ENCODE measurements at regions not wholly inside any gene's neighbourhood (a gene's known extent, or its start where the extent isn't known, plus 50 kb on each side); places are given as distances from the start of the nearest gene placed in this dataset.

DNA sequence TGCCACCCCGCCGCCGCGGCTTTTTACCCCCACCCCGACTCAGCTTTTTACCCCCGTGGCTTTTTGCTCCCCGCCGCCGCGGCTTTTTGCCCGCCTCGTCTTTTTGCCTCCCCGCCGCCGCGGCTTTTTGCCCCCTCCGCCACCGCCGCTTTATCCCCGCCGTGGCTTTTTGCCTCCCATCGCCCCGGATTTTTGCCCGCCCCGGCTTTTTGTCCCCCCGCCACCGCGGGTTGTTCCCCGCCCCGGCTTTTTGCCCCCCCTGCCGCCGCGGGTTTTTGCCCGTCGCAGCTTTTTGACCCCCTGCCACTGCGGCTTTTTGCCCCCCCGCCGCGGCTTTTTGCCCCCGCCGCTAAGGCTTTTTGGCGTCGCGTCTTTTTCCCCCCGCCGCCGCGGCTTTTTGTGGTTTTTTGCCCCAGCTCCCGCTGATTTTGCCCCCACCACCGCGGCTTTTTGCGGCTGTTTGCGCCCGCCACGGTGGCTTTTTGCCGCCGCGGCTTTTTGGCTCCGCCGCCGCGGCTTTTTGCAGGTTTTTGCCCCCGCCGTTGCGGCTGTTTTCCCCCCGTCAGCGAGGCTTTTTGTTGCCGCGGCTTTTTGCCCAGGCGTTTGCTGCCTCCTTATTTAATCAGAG is 597.2 kb downstream of the GOLGA6L6 start:
- H4K20me1 ChIP-seq (ENCODE audit: insufficient read depth, low read length): no peaks in the 10 kb centered on the region
- POLR2A ChIA-PET (ENCODE audit: unreplicated experiment): no interaction called here
- no peak overlapping the region for H2BK120ac ChIP-seq (ENCODE audit: low read depth, low read length)
- no peak overlapping the region for H3K18ac ChIP-seq (ENCODE audit: low read depth, low read length)
- ATAC-seq (ENCODE audit: low read depth) (no peak), DNase-seq (no peak)
- no peaks in the 10 kb centered on the region for H3K4me1 ChIP-seq (ENCODE audit: control insufficient read depth, insufficient read depth, low read length)
- H2BK20ac ChIP-seq (ENCODE audit: low read depth, low read length): no peak overlapping the region
- H2BK5ac ChIP-seq (ENCODE audit: low read depth, low read length, poor library complexity, severe bottlenecking): no peak overlapping the region
- H3K9ac ChIP-seq (ENCODE audit: low read depth, low read length): no peak overlapping the region
- no peak overlapping the region for H3K56ac ChIP-seq (ENCODE audit: extremely low read depth, insufficient read depth, low read length)
- CTCF ChIA-PET: no interaction called here
- H3K79me1 ChIP-seq (ENCODE audit: low read depth in 1 of 2, low read length in 2 of 2): no peaks in the 10 kb centered on the region
- H2AK5ac ChIP-seq (ENCODE audit: low read depth, low read length): no peak overlapping the region
- H2AFZ ChIP-seq (replicated peaks; ENCODE audit: low read length, poor library complexity): no peak overlapping the region
- no peak overlapping the region for H4K5ac ChIP-seq (ENCODE audit: low read depth, low read length)
- H2AK9ac ChIP-seq (replicated peaks; ENCODE audit: low read depth, low read length, poor library complexity): no peak overlapping the region
- H3K4me2 ChIP-seq (ENCODE audit: low read depth, low read length): no peak overlapping the region
- H2BK15ac ChIP-seq (ENCODE audit: low read depth, low read length): no peak overlapping the region
- no peak overlapping the region for H3K4me3 ChIP-seq (ENCODE audit: insufficient read depth, low read depth, low read length)
- H3K27me3 ChIP-seq (ENCODE audit: control insufficient read depth, insufficient read depth, low read length): no peaks in the 10 kb centered on the region
- no peaks in the 10 kb centered on the region for H3K36me3 ChIP-seq (ENCODE audit: control insufficient read depth, insufficient read depth, low read length)
- H3K9me3 ChIP-seq (ENCODE audit: control insufficient read depth, insufficient read depth, low read length): 0 out of 2 replicates have a peak, but pooled peaks cover 1% of the 10 kb centered on the region
- no peaks in the 10 kb centered on the region for H3K9me1 ChIP-seq (ENCODE audit: insufficient read depth, low read length)
- no peak overlapping the region for H3K14ac ChIP-seq (replicated peaks; ENCODE audit: low read depth, low read length)
- TF ChIP-seq, protein P1, sequence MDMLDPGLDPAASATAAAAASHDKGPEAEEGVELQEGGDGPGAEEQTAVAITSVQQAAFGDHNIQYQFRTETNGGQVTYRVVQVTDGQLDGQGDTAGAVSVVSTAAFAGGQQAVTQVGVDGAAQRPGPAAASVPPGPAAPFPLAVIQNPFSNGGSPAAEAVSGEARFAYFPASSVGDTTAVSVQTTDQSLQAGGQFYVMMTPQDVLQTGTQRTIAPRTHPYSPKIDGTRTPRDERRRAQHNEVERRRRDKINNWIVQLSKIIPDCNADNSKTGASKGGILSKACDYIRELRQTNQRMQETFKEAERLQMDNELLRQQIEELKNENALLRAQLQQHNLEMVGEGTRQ (IDR thresholded peaks at IDR 0.05; ENCODE audit: low read depth, low read length): no peak
- TF ChIP-seq RCOR1 (IDR thresholded peaks at IDR 0.05; ENCODE audit: insufficient replicate concordance, low read length) (no peak), MAZ (IDR thresholded peaks at IDR 0.05; ENCODE audit: borderline replicate concordance, low read depth, low read length) (no peak), BHLHE40 (IDR thresholded peaks at IDR 0.05; ENCODE audit: low read depth, low read length) (no peak), FOS (IDR thresholded peaks at IDR 0.05; ENCODE audit: low read depth, low read length) (no peak), MAFK (IDR thresholded peaks at IDR 0.05; ENCODE audit: low read depth, low read length) (no peak), RAD21 (IDR thresholded peaks at IDR 0.05; ENCODE audit: low read length) (no peak), CHD1 (IDR thresholded peaks at IDR 0.05; ENCODE audit: low read depth, low read length) (no peak), MXI1 (IDR thresholded peaks at IDR 0.05; ENCODE audit: borderline replicate concordance, low read depth, low read length) (no peak)
- TF ChIP-seq, protein P2, sequence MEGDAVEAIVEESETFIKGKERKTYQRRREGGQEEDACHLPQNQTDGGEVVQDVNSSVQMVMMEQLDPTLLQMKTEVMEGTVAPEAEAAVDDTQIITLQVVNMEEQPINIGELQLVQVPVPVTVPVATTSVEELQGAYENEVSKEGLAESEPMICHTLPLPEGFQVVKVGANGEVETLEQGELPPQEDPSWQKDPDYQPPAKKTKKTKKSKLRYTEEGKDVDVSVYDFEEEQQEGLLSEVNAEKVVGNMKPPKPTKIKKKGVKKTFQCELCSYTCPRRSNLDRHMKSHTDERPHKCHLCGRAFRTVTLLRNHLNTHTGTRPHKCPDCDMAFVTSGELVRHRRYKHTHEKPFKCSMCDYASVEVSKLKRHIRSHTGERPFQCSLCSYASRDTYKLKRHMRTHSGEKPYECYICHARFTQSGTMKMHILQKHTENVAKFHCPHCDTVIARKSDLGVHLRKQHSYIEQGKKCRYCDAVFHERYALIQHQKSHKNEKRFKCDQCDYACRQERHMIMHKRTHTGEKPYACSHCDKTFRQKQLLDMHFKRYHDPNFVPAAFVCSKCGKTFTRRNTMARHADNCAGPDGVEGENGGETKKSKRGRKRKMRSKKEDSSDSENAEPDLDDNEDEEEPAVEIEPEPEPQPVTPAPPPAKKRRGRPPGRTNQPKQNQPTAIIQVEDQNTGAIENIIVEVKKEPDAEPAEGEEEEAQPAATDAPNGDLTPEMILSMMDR (conservative IDR thresholded peaks at IDR 0.05; ENCODE audit: low read depth, low read length): no peak
- H3K27ac ChIP-seq (ENCODE audit: insufficient read depth, low read length): no peak overlapping the region
- intact Hi-C loops (cut with micrococcal nuclease): no loop called here
- no peak overlapping the region for H4K91ac ChIP-seq (ENCODE audit: insufficient read depth, low read depth, low read length)
- H3K23ac ChIP-seq (ENCODE audit: low read depth, low read length): no peak overlapping the region
- no peak overlapping the region for H3K4ac ChIP-seq (ENCODE audit: low read depth, low read length)
- 48% methylated on average over 15 of the region's 70 CpGs; no CpG with 5 or more reads in 1 of the 2 experiments for WGBS, 2 experiments (ENCODE audit: extremely low coverage in 2 of 2, insufficient read length in 1 of 2)
- no TSS peak for BruUV-seq (replicated peaks)
- dilution Hi-C loops (cut with HindIII; ENCODE audit: low sequenced_read_pairs, unreplicated experiment): no loop called here
- no peak overlapping the region for H4K8ac ChIP-seq (ENCODE audit: low read depth in 2 of 2, low read length in 2 of 2)
- in situ Hi-C loops (cut with MboI; ENCODE audit: low sequenced_read_pairs): no loop called here
